ENCODE measurements at regions not wholly inside any gene's neighbourhood (a gene's known extent, or its start where the extent isn't known, plus 50 kb on each side); places are given as distances from the start of the nearest gene placed in this dataset.
"Not testable (repeated sequence)": the region's sequence is repeated elsewhere in the genome, so short reads cannot be mapped to it uniquely, and the experiment has no call there.

- no peaks in the 10 kb centered on the region for H3K36me3 ChIP-seq (replicated peaks)
- H3K4me3 ChIP-seq (ENCODE audit: low read depth, low read length): no peak overlapping the region
- in situ Hi-C loops (cut with HindIII; ENCODE audit: low pct_ligation_motif_present, low sequenced_read_pairs): no loop called here
- no peak for DNase-seq
- TF ChIP-seq CTCF (IDR thresholded peaks at IDR 0.05; ENCODE audit: low read depth, low read length, missing control alignments): no peak
- H3K27ac ChIP-seq: no peak overlapping the region
- no peaks in the 10 kb centered on the region for H3K27me3 ChIP-seq (replicated peaks)
Measured at GRCh38 chr20:50358971-50359370, 151.2 kb upstream of the PTPN1 start.

GRCh38 chr20:50359607-50360217 is 150.5 kb upstream of the PTPN1 start:
- Histone ChIP-seq H3K4me3 (ENCODE audit: low read depth, low read length) (no peak overlapping the region), H3K27me3 (replicated peaks) (no peaks in the 10 kb centered on the region), H3K27ac (no peak overlapping the region), H3K36me3 (replicated peaks) (no peaks in the 10 kb centered on the region)
- no peak for DNase-seq
- TF ChIP-seq CTCF (IDR thresholded peaks at IDR 0.05; ENCODE audit: low read depth, low read length, missing control alignments): no peak
- in situ Hi-C loops (cut with HindIII; ENCODE audit: low pct_ligation_motif_present, low sequenced_read_pairs): no loop called here

GRCh38 chr20:50360218-50360672 is 149.9 kb upstream of the PTPN1 start:
- H3K4me3 ChIP-seq (ENCODE audit: low read depth, low read length): no peak overlapping the region
- TF ChIP-seq CTCF (IDR thresholded peaks at IDR 0.05; ENCODE audit: low read depth, low read length, missing control alignments): no peak
- H3K27ac ChIP-seq: no peak overlapping the region
- in situ Hi-C loops (cut with HindIII; ENCODE audit: low pct_ligation_motif_present, low sequenced_read_pairs): no loop called here
- no peak for DNase-seq
- no peaks in the 10 kb centered on the region for H3K36me3 ChIP-seq (replicated peaks)
- no peaks in the 10 kb centered on the region for H3K27me3 ChIP-seq (replicated peaks)

GRCh38 chr20:50360921-50361320 is 149.3 kb upstream of the PTPN1 start:
- DNase-seq: no peak
- TF ChIP-seq CTCF (IDR thresholded peaks at IDR 0.05; ENCODE audit: low read depth, low read length, missing control alignments): no peak
- Histone ChIP-seq H3K27ac (no peak overlapping the region), H3K4me3 (ENCODE audit: low read depth, low read length) (no peak overlapping the region), H3K36me3 (replicated peaks) (no peaks in the 10 kb centered on the region), H3K27me3 (replicated peaks) (no peaks in the 10 kb centered on the region)
- in situ Hi-C loops (cut with HindIII; ENCODE audit: low pct_ligation_motif_present, low sequenced_read_pairs): no loop called here

- DNase-seq; H3K4me3 ChIP-seq (ENCODE audit: low read depth, low read length); H3K36me3 ChIP-seq (replicated peaks); H3K27ac ChIP-seq; H3K27me3 ChIP-seq (replicated peaks); in situ Hi-C loops (cut with HindIII; ENCODE audit: low pct_ligation_motif_present, low sequenced_read_pairs): not testable (repeated sequence)
Measured at GRCh38 chr20:50362177-50362576, 148.0 kb upstream of the PTPN1 start.

GRCh38 chr20:50363027-50363426 is 147.2 kb upstream of the PTPN1 start:
- in situ Hi-C loops (cut with HindIII; ENCODE audit: low pct_ligation_motif_present, low sequenced_read_pairs): no loop called here
- H3K36me3 ChIP-seq (replicated peaks): no peaks in the 10 kb centered on the region
- H3K27ac ChIP-seq: no peak overlapping the region
- H3K27me3 ChIP-seq (replicated peaks): no peaks in the 10 kb centered on the region
- DNase-seq: no peak
- H3K4me3 ChIP-seq (ENCODE audit: low read depth, low read length): no peak overlapping the region
- no peak for TF ChIP-seq CTCF (IDR thresholded peaks at IDR 0.05; ENCODE audit: low read depth, low read length, missing control alignments)
